Chondrocyte (in vitro differentiated cells): ENCODE measurements at regions not wholly inside any gene's neighbourhood (a gene's known extent, or its start where the extent isn't known, plus 50 kb on each side); places are given as distances from the start of the nearest gene placed in this dataset.

ENCODE experiments used
- DNase-seq: peaks from one replicate; pipeline ENCODE4 v3.0.0; 2021; ENCODE audit warnings: mixed read lengths, low spot score
- H3K27ac Mint-ChIP-seq: one replicate; pipeline ENCODE4 v1.8.0; 2021; ENCODE audit warnings: mild to moderate bottlenecking, moderate library complexity, mixed read lengths; ENCODE audit not compliant: unreplicated experiment
- H3K27me3 Mint-ChIP-seq: 2 replicates; pipeline ENCODE4 v1.8.0; 2021; ENCODE audit warnings: low read depth, mixed read lengths
- H3K36me3 Mint-ChIP-seq: 2 replicates; pipeline ENCODE4 v1.8.0; 2021; ENCODE audit warnings: low read depth, mixed read lengths
- H3K4me1 Mint-ChIP-seq: 2 replicates; pipeline ENCODE4 v1.8.0; 2021; ENCODE audit warnings: low read depth, mild to moderate bottlenecking, mixed read lengths
- H3K4me3 Mint-ChIP-seq: one replicate; pipeline ENCODE4 v1.8.0; 2021; ENCODE audit warnings: mild to moderate bottlenecking, moderate library complexity, mixed read lengths; ENCODE audit not compliant: unreplicated experiment
- H3K9me3 Mint-ChIP-seq: 2 replicates; pipeline ENCODE4 v1.8.0; 2021; ENCODE audit warnings: low read depth, mixed read lengths
- CTCF ChIP-seq: fragments of 200-600 bp; sonication (generic); IDR thresholded peaks from 2 replicates; pipeline ENCODE4 v1.5.0; 2021; ENCODE audit warnings: antibody characterized with exemption, mild to moderate bottlenecking, moderate library complexity

GRCh38 chr2:37471104-37471503 lies 126.7 kb downstream of the QPCT start:
- no peak for DNase-seq
- Mint-ChIP-seq H3K27ac (no peak overlapping the region), H3K4me1 (peaks cover 40% of the 10 kb centered on the region), H3K4me3 (no peak overlapping the region), H3K36me3 (no peaks in the 10 kb centered on the region), H3K9me3 (no peaks in the 10 kb centered on the region), H3K27me3 (no peaks in the 10 kb centered on the region)
- no peak for TF ChIP-seq CTCF

GRCh38 chr2:37471994-37472393 lies 127.6 kb downstream of the QPCT start:
- Mint-ChIP-seq H3K9me3 (no peaks in the 10 kb centered on the region), H3K4me1 (peaks cover 49% of the 10 kb centered on the region), H3K4me3 (no peak overlapping the region), H3K27me3 (no peaks in the 10 kb centered on the region), H3K27ac (peak overlapping the region; percentile 72), H3K36me3 (no peaks in the 10 kb centered on the region)
- no peak for DNase-seq
- no peak for TF ChIP-seq CTCF

GRCh38 chr2:37472959-37473358 lies 128.5 kb downstream of the QPCT start:
- H3K4me1 Mint-ChIP-seq, result peaks cover 55% of the 10 kb centered on the region
- peak overlapping the region; percentile 72 for H3K27ac Mint-ChIP-seq
- TF ChIP-seq CTCF, result no peak
- no peaks in the 10 kb centered on the region for H3K27me3 Mint-ChIP-seq
- H3K36me3 Mint-ChIP-seq, result no peaks in the 10 kb centered on the region
- H3K4me3 Mint-ChIP-seq, result no peak overlapping the region
- H3K9me3 Mint-ChIP-seq, result no peaks in the 10 kb centered on the region
- no peak for DNase-seq

- no peak for DNase-seq
- Mint-ChIP-seq H3K36me3 (no peaks in the 10 kb centered on the region), H3K27ac (no peak overlapping the region), H3K4me1 (peaks cover 39% of the 10 kb centered on the region), H3K9me3 (no peaks in the 10 kb centered on the region), H3K4me3 (no peak overlapping the region), H3K27me3 (no peaks in the 10 kb centered on the region)
- TF ChIP-seq CTCF, result no peak
Observed at GRCh38 chr2:37476411-37476810, 132.0 kb downstream of the QPCT start.

- H3K27ac Mint-ChIP-seq, result no peak overlapping the region
- H3K36me3 Mint-ChIP-seq, result no peaks in the 10 kb centered on the region
- no peak overlapping the region for H3K4me3 Mint-ChIP-seq
- no peaks in the 10 kb centered on the region for H3K27me3 Mint-ChIP-seq
- H3K9me3 Mint-ChIP-seq, result no peaks in the 10 kb centered on the region
- no peak for TF ChIP-seq CTCF
- no peak for DNase-seq
- peaks cover 24% of the 10 kb centered on the region for H3K4me1 Mint-ChIP-seq
Observed at GRCh38 chr2:37477921-37478320, 133.5 kb downstream of the QPCT start.
